ENCODE measurements at regions not wholly inside any gene's neighbourhood (a gene's known extent, or its start where the extent isn't known, plus 50 kb on each side); places are given as distances from the start of the nearest gene placed in this dataset.

DNA sequence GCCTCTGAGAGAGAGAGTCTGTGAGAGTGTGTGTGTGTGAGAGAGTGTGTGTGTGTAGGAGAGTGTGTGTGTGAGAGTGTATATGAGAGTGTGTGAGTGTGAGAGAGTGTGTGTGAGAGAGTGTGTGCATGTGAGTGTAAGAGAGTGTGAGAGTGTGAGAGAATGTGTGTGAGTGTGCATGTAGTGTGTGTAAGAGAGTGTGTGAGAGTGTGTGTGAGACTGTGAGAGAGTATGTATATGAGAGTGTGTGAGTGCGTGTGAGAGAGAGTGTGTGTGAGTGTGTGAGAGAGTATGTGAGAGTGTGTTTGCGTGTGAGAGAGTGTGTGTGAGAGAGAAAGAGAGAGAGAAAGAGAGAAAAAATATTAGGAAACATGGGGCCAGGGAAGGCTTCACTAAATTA, 588.3 kb upstream of the SGCD start:
- no peak for TF ChIP-seq HMGA2 (CRISPR knock-in tag; IDR thresholded peaks at IDR 0.05)
- no peak for TF ChIP-seq ZNF138 (CRISPR knock-in tag; conservative IDR thresholded peaks at IDR 0.05)
- TF ChIP-seq, protein P1, sequence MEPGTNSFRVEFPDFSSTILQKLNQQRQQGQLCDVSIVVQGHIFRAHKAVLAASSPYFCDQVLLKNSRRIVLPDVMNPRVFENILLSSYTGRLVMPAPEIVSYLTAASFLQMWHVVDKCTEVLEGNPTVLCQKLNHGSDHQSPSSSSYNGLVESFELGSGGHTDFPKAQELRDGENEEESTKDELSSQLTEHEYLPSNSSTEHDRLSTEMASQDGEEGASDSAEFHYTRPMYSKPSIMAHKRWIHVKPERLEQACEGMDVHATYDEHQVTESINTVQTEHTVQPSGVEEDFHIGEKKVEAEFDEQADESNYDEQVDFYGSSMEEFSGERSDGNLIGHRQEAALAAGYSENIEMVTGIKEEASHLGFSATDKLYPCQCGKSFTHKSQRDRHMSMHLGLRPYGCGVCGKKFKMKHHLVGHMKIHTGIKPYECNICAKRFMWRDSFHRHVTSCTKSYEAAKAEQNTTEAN (CRISPR knock-in tag; IDR thresholded peaks at IDR 0.05) = no peak; the same call in 1 of the 2 replicates
- no peak for TF ChIP-seq ZNF423 (CRISPR knock-in tag; IDR thresholded peaks at IDR 0.05)
- no peak for TF ChIP-seq GRHL2 (CRISPR knock-in tag; IDR thresholded peaks at IDR 0.05; ENCODE audit: insufficient replicate concordance, severe bottlenecking)
- TF ChIP-seq RORB (CRISPR knock-in tag; IDR thresholded peaks at IDR 0.05) = no peak
- TF ChIP-seq ESRRA (CRISPR knock-in tag; IDR thresholded peaks at IDR 0.05; ENCODE audit: borderline replicate concordance) = no peak
- TF ChIP-seq SOX15 (CRISPR knock-in tag; IDR thresholded peaks at IDR 0.05) = no peak
- TF ChIP-seq FOXP1 (CRISPR knock-in tag; IDR thresholded peaks at IDR 0.05; ENCODE audit: borderline replicate concordance) = no peak
- TF ChIP-seq, protein P2, sequence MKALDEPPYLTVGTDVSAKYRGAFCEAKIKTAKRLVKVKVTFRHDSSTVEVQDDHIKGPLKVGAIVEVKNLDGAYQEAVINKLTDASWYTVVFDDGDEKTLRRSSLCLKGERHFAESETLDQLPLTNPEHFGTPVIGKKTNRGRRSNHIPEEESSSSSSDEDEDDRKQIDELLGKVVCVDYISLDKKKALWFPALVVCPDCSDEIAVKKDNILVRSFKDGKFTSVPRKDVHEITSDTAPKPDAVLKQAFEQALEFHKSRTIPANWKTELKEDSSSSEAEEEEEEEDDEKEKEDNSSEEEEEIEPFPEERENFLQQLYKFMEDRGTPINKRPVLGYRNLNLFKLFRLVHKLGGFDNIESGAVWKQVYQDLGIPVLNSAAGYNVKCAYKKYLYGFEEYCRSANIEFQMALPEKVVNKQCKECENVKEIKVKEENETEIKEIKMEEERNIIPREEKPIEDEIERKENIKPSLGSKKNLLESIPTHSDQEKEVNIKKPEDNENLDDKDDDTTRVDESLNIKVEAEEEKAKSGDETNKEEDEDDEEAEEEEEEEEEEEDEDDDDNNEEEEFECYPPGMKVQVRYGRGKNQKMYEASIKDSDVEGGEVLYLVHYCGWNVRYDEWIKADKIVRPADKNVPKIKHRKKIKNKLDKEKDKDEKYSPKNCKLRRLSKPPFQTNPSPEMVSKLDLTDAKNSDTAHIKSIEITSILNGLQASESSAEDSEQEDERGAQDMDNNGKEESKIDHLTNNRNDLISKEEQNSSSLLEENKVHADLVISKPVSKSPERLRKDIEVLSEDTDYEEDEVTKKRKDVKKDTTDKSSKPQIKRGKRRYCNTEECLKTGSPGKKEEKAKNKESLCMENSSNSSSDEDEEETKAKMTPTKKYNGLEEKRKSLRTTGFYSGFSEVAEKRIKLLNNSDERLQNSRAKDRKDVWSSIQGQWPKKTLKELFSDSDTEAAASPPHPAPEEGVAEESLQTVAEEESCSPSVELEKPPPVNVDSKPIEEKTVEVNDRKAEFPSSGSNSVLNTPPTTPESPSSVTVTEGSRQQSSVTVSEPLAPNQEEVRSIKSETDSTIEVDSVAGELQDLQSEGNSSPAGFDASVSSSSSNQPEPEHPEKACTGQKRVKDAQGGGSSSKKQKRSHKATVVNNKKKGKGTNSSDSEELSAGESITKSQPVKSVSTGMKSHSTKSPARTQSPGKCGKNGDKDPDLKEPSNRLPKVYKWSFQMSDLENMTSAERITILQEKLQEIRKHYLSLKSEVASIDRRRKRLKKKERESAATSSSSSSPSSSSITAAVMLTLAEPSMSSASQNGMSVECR (CRISPR knock-in tag; IDR thresholded peaks at IDR 0.05; ENCODE audit: borderline replicate concordance) = no peak
- TF ChIP-seq, protein P3, sequence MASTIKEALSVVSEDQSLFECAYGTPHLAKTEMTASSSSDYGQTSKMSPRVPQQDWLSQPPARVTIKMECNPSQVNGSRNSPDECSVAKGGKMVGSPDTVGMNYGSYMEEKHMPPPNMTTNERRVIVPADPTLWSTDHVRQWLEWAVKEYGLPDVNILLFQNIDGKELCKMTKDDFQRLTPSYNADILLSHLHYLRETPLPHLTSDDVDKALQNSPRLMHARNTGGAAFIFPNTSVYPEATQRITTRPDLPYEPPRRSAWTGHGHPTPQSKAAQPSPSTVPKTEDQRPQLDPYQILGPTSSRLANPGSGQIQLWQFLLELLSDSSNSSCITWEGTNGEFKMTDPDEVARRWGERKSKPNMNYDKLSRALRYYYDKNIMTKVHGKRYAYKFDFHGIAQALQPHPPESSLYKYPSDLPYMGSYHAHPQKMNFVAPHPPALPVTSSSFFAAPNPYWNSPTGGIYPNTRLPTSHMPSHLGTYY (CRISPR knock-in tag; IDR thresholded peaks at IDR 0.05) = no peak
- TF ChIP-seq PRRX2 (CRISPR knock-in tag; IDR thresholded peaks at IDR 0.05) = no peak
- TF ChIP-seq NR3C1 (CRISPR knock-in tag; conservative IDR thresholded peaks at IDR 0.05; ENCODE audit: low read depth) = no peak
- TF ChIP-seq, protein P4, sequence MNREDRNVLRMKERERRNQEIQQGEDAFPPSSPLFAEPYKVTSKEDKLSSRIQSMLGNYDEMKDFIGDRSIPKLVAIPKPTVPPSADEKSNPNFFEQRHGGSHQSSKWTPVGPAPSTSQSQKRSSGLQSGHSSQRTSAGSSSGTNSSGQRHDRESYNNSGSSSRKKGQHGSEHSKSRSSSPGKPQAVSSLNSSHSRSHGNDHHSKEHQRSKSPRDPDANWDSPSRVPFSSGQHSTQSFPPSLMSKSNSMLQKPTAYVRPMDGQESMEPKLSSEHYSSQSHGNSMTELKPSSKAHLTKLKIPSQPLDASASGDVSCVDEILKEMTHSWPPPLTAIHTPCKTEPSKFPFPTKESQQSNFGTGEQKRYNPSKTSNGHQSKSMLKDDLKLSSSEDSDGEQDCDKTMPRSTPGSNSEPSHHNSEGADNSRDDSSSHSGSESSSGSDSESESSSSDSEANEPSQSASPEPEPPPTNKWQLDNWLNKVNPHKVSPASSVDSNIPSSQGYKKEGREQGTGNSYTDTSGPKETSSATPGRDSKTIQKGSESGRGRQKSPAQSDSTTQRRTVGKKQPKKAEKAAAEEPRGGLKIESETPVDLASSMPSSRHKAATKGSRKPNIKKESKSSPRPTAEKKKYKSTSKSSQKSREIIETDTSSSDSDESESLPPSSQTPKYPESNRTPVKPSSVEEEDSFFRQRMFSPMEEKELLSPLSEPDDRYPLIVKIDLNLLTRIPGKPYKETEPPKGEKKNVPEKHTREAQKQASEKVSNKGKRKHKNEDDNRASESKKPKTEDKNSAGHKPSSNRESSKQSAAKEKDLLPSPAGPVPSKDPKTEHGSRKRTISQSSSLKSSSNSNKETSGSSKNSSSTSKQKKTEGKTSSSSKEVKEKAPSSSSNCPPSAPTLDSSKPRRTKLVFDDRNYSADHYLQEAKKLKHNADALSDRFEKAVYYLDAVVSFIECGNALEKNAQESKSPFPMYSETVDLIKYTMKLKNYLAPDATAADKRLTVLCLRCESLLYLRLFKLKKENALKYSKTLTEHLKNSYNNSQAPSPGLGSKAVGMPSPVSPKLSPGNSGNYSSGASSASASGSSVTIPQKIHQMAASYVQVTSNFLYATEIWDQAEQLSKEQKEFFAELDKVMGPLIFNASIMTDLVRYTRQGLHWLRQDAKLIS (CRISPR knock-in tag; IDR thresholded peaks at IDR 0.05; ENCODE audit: borderline replicate concordance) = no peak
- H3K4me3 Mint-ChIP-seq = no peak overlapping the region
- H3K36me3 Mint-ChIP-seq = peaks cover 5% of the 10 kb centered on the region; the same call in 1 of the 2 replicates
- DNase-seq (ENCODE audit: low spot score) = no peak
- H3K27me3 Mint-ChIP-seq (ENCODE audit: low read depth) = peaks cover 26% of the 10 kb centered on the region
- peaks cover 13% of the 10 kb centered on the region for H3K9me3 Mint-ChIP-seq
- ATAC-seq = no peak
- no peak overlapping the region for H3K27ac Mint-ChIP-seq
- ChIA-PET POLR2A (no interaction called here), CTCF (no interaction called here)
- H3K4me1 Mint-ChIP-seq = peaks cover 11% of the 10 kb centered on the region; the same call in 1 of the 2 replicates

DNA sequence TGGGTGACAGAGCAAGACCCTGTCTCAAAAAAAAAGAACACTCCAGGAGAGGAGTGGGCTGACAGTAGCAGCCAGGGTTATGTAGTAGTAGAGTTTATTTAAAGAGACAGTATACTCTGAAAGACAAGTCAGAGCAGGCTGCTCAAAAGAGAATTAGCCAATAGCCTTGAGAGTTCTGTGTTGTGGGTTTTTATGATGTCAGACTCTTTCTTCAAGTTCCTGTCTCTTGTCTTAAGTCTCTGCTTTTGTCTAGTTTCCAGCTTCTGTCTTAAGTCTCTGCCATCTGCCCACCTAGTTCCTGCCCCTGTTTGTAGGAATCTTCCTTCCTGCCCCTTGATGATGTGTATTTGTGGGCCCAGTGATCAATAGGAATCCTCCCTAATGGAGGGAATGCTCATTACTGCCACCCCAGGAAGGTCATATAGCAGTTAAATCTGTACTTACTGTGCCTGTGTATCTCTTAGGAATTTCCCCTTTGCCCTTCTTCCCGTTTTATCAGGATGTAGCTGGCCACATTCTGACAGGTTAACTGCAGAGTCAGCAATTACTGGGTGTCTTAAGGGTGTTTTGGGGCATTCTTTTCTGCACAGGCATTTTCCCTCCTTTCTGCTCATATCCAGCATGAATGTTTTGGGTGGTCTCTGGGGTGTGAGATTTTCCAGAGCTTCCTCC, 580.5 kb upstream of the SGCD start:
- H3K4me1 Mint-ChIP-seq = no peaks in the 10 kb centered on the region
- ChIA-PET CTCF (interaction anchor here (1.4 kb wide), 1 partner anchor 17 kb away, joined by 3 read pairs; no protein-coding TSS in a partner anchor), POLR2A (no interaction called here)
- peaks cover 2% of the 10 kb centered on the region for H3K36me3 Mint-ChIP-seq
- peaks cover 30% of the 10 kb centered on the region for H3K9me3 Mint-ChIP-seq
- ATAC-seq = peak; percentile 84
- no peak overlapping the region for H3K27ac Mint-ChIP-seq
- no peak overlapping the region for H3K4me3 Mint-ChIP-seq
- no peak for DNase-seq (ENCODE audit: low spot score)
- H3K27me3 Mint-ChIP-seq (ENCODE audit: low read depth) = no peaks in the 10 kb centered on the region
- TF ChIP-seq CREM (CRISPR knock-in tag; IDR thresholded peaks at IDR 0.05) (no peak), ELF4 (CRISPR knock-in tag; IDR thresholded peaks at IDR 0.05; ENCODE audit: low read depth) (no peak), ZNF263 (CRISPR knock-in tag; IDR thresholded peaks at IDR 0.05; ENCODE audit: low read depth) (no peak), ZNF671 (CRISPR knock-in tag; IDR thresholded peaks at IDR 0.05) (no peak), SMAD3 (CRISPR knock-in tag; IDR thresholded peaks at IDR 0.05; ENCODE audit: borderline replicate concordance) (no peak), ZBTB21 (CRISPR knock-in tag; IDR thresholded peaks at IDR 0.05; ENCODE audit: borderline replicate concordance) (no peak)
- TF ChIP-seq, protein P5, sequence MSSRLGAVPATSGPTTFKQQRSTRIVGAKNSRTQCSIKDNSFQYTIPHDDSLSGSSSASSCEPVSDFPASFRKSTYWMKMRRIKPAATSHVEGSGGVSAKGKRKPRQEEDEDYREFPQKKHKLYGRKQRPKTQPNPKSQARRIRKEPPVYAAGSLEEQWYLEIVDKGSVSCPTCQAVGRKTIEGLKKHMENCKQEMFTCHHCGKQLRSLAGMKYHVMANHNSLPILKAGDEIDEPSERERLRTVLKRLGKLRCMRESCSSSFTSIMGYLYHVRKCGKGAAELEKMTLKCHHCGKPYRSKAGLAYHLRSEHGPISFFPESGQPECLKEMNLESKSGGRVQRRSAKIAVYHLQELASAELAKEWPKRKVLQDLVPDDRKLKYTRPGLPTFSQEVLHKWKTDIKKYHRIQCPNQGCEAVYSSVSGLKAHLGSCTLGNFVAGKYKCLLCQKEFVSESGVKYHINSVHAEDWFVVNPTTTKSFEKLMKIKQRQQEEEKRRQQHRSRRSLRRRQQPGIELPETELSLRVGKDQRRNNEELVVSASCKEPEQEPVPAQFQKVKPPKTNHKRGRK (CRISPR knock-in tag; IDR thresholded peaks at IDR 0.05; ENCODE audit: borderline replicate concordance) = no peak
